Activated T-helper 1 cell treated with anti-CD3 and anti-CD28 coated beads, Interleukin-12 subunit alpha, Interleukin-12 subunit beta, Interleukin-2, Interleukin-4 antibody, amounts not matched to agents 30 ng/mL and 10 ng/mL and 1 ng/mL, durations not matched to agents 14 hours and 24 hours and 36 hours (primary cell): ENCODE measurements at regions not wholly inside any gene's neighbourhood (a gene's known extent, or its start where the extent isn't known, plus 50 kb on each side); places are given as distances from the start of the nearest gene placed in this dataset.
A peak's percentile ranks its signal among the peaks of the same experiment; 100 is the strongest.
"Not testable (repeated sequence)": the region's sequence is repeated elsewhere in the genome, so short reads cannot be mapped to it uniquely, and the experiment has no call there.

Experiments
- DNase-seq: peaks from one replicate; pipeline ENCODE4 v3.0.0; 2021; ENCODE audit warnings: low spot score
- H3K27ac Mint-ChIP-seq: one replicate; pipeline ENCODE4 v1.8.0; 2021; ENCODE audit warnings: mild to moderate bottlenecking, mixed read lengths
- H3K27me3 Mint-ChIP-seq: one replicate; pipeline ENCODE4 v1.8.0; 2022; ENCODE audit warnings: mild to moderate bottlenecking, moderate library complexity, mixed read lengths; ENCODE audit not compliant: insufficient read depth
- H3K36me3 Mint-ChIP-seq: one replicate; pipeline ENCODE4 v1.8.0; 2021; ENCODE audit warnings: low read depth, mixed read lengths
- H3K4me1 Mint-ChIP-seq: one replicate; pipeline ENCODE4 v1.8.0; 2021; ENCODE audit warnings: low read depth, mixed read lengths
- H3K4me3 Mint-ChIP-seq: one replicate; pipeline ENCODE4 v1.8.0; 2021; ENCODE audit warnings: mild to moderate bottlenecking, moderate library complexity, mixed read lengths
- H3K9me3 Mint-ChIP-seq: one replicate; pipeline ENCODE4 v1.8.0; 2021; ENCODE audit warnings: mixed read lengths
- intact Hi-C: fragments of 100-400 bp; cut with micrococcal nuclease; formaldehyde crosslinking; loops from one replicate; pipeline ENCODE4 v1.15.1; 2024

GRCh38 chr3:107201146-107201545 lies 176.1 kb upstream of the CCDC54 start:
- no peaks in the 10 kb centered on the region for H3K4me1 Mint-ChIP-seq
- no peaks in the 10 kb centered on the region for H3K9me3 Mint-ChIP-seq
- no peak overlapping the region for H3K27ac Mint-ChIP-seq
- no peak overlapping the region for H3K4me3 Mint-ChIP-seq
- no peaks in the 10 kb centered on the region for H3K36me3 Mint-ChIP-seq
- H3K27me3 Mint-ChIP-seq = peaks cover 11% of the 10 kb centered on the region
- no peak for DNase-seq
- intact Hi-C loops = no loop called here

GRCh38 chr3:107202885-107203284 lies 174.4 kb upstream of the CCDC54 start:
- DNase-seq = not testable (repeated sequence)

GRCh38 chr3:107204121-107204520 lies 173.1 kb upstream of the CCDC54 start:
- no peak for DNase-seq
- H3K4me3 Mint-ChIP-seq = no peak overlapping the region
- intact Hi-C loops = no loop called here
- H3K27ac Mint-ChIP-seq = no peak overlapping the region
- no peaks in the 10 kb centered on the region for H3K4me1 Mint-ChIP-seq
- H3K27me3 Mint-ChIP-seq = peaks cover 11% of the 10 kb centered on the region
- no peaks in the 10 kb centered on the region for H3K9me3 Mint-ChIP-seq
- H3K36me3 Mint-ChIP-seq = no peaks in the 10 kb centered on the region

More at GRCh38 chr3:107202885-107203284, 174.4 kb upstream of the CCDC54 start:
- H3K27me3 Mint-ChIP-seq, H3K9me3 Mint-ChIP-seq, H3K36me3 Mint-ChIP-seq, H3K27ac Mint-ChIP-seq, H3K4me3 Mint-ChIP-seq, intact Hi-C loops, H3K4me1 Mint-ChIP-seq: not testable (repeated sequence)

- Mint-ChIP-seq H3K27me3 (peaks cover 13% of the 10 kb centered on the region), H3K9me3 (no peaks in the 10 kb centered on the region), H3K27ac (no peak overlapping the region), H3K4me1 (no peaks in the 10 kb centered on the region), H3K4me3 (no peak overlapping the region), H3K36me3 (no peaks in the 10 kb centered on the region)
- no peak for DNase-seq
- intact Hi-C loops = no loop called here
Observed at GRCh38 chr3:107205358-107205757, 171.9 kb upstream of the CCDC54 start.

GRCh38 chr3:107206141-107206540 lies 171.1 kb upstream of the CCDC54 start:
- no peak overlapping the region for H3K27ac Mint-ChIP-seq
- DNase-seq = no peak
- intact Hi-C loops = no loop called here

GRCh38 chr3:107206945-107207344 lies 170.3 kb upstream of the CCDC54 start:
- no peak for DNase-seq
- Mint-ChIP-seq H3K9me3 (no peaks in the 10 kb centered on the region), H3K4me1 (no peaks in the 10 kb centered on the region), H3K27ac (no peak overlapping the region), H3K36me3 (no peaks in the 10 kb centered on the region), H3K27me3 (peaks cover 13% of the 10 kb centered on the region), H3K4me3 (no peak overlapping the region)
- intact Hi-C loops = no loop called here

More at GRCh38 chr3:107206141-107206540, 171.1 kb upstream of the CCDC54 start:
- Mint-ChIP-seq H3K36me3 (no peaks in the 10 kb centered on the region), H3K27me3 (peaks cover 13% of the 10 kb centered on the region), H3K4me3 (no peak overlapping the region), H3K9me3 (no peaks in the 10 kb centered on the region), H3K4me1 (no peaks in the 10 kb centered on the region)

GRCh38 chr3:107208100-107208499 lies 169.1 kb upstream of the CCDC54 start:
- intact Hi-C loops = no loop called here
- Mint-ChIP-seq H3K27ac (no peak overlapping the region), H3K4me3 (no peak overlapping the region), H3K27me3 (peaks cover 8% of the 10 kb centered on the region), H3K36me3 (no peaks in the 10 kb centered on the region), H3K9me3 (no peaks in the 10 kb centered on the region), H3K4me1 (peaks cover 8% of the 10 kb centered on the region)
- no peak for DNase-seq

GRCh38 chr3:107208796-107209195 lies 168.4 kb upstream of the CCDC54 start:
- H3K27ac Mint-ChIP-seq = no peak overlapping the region
- peaks cover 8% of the 10 kb centered on the region for H3K27me3 Mint-ChIP-seq
- DNase-seq = no peak
- no peaks in the 10 kb centered on the region for H3K9me3 Mint-ChIP-seq
- no peaks in the 10 kb centered on the region for H3K36me3 Mint-ChIP-seq
- no peak overlapping the region for H3K4me3 Mint-ChIP-seq
- H3K4me1 Mint-ChIP-seq = peaks cover 11% of the 10 kb centered on the region
- intact Hi-C loops = no loop called here

GRCh38 chr3:107209302-107209990 lies 167.8 kb upstream of the CCDC54 start:
- Mint-ChIP-seq H3K4me3 (no peak overlapping the region), H3K9me3 (no peaks in the 10 kb centered on the region), H3K4me1 (peaks cover 11% of the 10 kb centered on the region), H3K27ac (no peak overlapping the region), H3K27me3 (peaks cover 9% of the 10 kb centered on the region), H3K36me3 (no peaks in the 10 kb centered on the region)
- intact Hi-C loops = no loop called here
- no peak for DNase-seq

- no peaks in the 10 kb centered on the region for H3K36me3 Mint-ChIP-seq
- intact Hi-C loops = no loop called here
- H3K4me3 Mint-ChIP-seq = no peak overlapping the region
- peaks cover 11% of the 10 kb centered on the region for H3K4me1 Mint-ChIP-seq
- no peak for DNase-seq
- H3K27ac Mint-ChIP-seq = no peak overlapping the region
- H3K27me3 Mint-ChIP-seq = peaks cover 8% of the 10 kb centered on the region
- no peaks in the 10 kb centered on the region for H3K9me3 Mint-ChIP-seq
Observed at GRCh38 chr3:107211608-107212007, 165.6 kb upstream of the CCDC54 start.

- Mint-ChIP-seq H3K36me3 (no peaks in the 10 kb centered on the region), H3K9me3 (no peaks in the 10 kb centered on the region), H3K27ac (no peak overlapping the region), H3K27me3 (peaks cover 8% of the 10 kb centered on the region), H3K4me3 (no peak overlapping the region), H3K4me1 (peaks cover 11% of the 10 kb centered on the region)
- no peak for DNase-seq
- intact Hi-C loops = no loop called here
Observed at GRCh38 chr3:107212618-107213017, 164.6 kb upstream of the CCDC54 start.

GRCh38 chr3:107213044-107213669 lies 164.1 kb upstream of the CCDC54 start:
- no peaks in the 10 kb centered on the region for H3K9me3 Mint-ChIP-seq
- peaks cover 11% of the 10 kb centered on the region for H3K4me1 Mint-ChIP-seq
- H3K4me3 Mint-ChIP-seq = no peak overlapping the region
- no peak for DNase-seq
- intact Hi-C loops = no loop called here
- H3K36me3 Mint-ChIP-seq = no peaks in the 10 kb centered on the region
- H3K27ac Mint-ChIP-seq = peak overlapping the region; percentile 2
- H3K27me3 Mint-ChIP-seq = peaks cover 8% of the 10 kb centered on the region

GRCh38 chr3:107216229-107216628 lies 161.0 kb upstream of the CCDC54 start:
- no peaks in the 10 kb centered on the region for H3K9me3 Mint-ChIP-seq
- peaks cover 11% of the 10 kb centered on the region for H3K4me1 Mint-ChIP-seq
- H3K27ac Mint-ChIP-seq = no peak overlapping the region
- intact Hi-C loops = no loop called here
- H3K27me3 Mint-ChIP-seq = peaks cover 10% of the 10 kb centered on the region
- H3K4me3 Mint-ChIP-seq = no peak overlapping the region
- H3K36me3 Mint-ChIP-seq = no peaks in the 10 kb centered on the region
- no peak for DNase-seq
